AG09319 (cell line): ENCODE measurements at regions not wholly inside any gene's neighbourhood (a gene's known extent, or its start where the extent isn't known, plus 50 kb on each side); places are given as distances from the start of the nearest gene placed in this dataset.

Experiments used
- DNase-seq: peaks from one replicate; pipeline ENCODE4 v3.0.0-alpha.2; 2010; ENCODE audit warnings: low read depth; ENCODE audit errors: extremely low read depth
- CTCF ChIP-seq: IDR thresholded peaks from 2 replicates; pipeline ENCODE4 v1.5.1; 2011; ENCODE audit warnings: low read depth, mild to moderate bottlenecking, inconsistent platforms, low read length, moderate library complexity

- no peak for DNase-seq
- TF ChIP-seq CTCF, result no peak
These were observed 113.8 kb upstream of the PUM3 start for GRCh38 chr9:2957656-2958200.

GRCh38 chr9:2955575-2955974 is 111.7 kb upstream of the PUM3 start:
- no peak for DNase-seq
- TF ChIP-seq CTCF, result no peak

DNA sequence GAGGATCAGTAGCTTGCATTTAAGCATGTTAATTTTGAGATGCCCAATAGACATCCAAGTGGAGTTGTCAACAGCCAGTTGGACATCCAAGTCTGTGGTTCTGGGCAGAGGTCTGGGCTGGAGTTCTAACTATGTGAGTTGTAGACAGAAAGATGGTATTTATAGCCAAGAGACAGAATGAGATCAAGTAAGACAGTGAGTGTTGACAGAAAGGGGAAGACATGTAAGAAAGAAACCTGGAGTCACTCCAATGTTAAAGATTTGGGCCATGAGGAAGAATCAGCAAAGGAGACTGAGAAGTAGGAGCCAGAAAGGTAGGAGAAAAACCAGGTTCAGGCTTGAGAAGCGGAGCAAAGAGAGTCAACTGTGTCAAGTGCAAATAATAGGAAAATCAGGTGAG is 95.5 kb upstream of the PUM3 start:
- DNase-seq, result no peak
- no peak for TF ChIP-seq CTCF

- no peak for DNase-seq
- no peak for TF ChIP-seq CTCF
These were observed 92.3 kb upstream of the PUM3 start for GRCh38 chr9:2936221-2936620.

GRCh38 chr9:2934883-2935282 is 91.0 kb upstream of the PUM3 start:
- no peak for TF ChIP-seq CTCF
- no peak for DNase-seq

DNA sequence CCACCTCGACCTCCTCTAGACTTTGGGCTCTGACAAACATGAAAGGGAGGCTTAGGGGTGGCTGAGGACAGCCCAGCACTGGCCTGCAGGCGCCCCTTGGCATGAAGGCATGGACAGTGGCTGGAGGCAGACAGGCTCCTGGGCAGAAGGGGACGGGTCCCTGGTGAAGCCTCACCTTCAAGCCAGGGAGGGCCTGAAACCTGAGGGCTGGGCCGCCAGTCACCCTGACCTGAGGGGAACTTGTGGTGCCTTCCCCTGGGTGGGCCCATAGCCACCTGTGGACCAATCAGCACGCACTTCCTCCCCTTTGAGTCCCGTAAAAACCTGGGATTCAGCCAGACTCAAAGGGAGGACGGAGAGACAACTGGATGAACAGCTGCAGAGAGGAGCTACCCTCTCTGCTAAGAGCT is 90.4 kb upstream of the PUM3 start:
- no peak for TF ChIP-seq CTCF
- no peak for DNase-seq

DNA sequence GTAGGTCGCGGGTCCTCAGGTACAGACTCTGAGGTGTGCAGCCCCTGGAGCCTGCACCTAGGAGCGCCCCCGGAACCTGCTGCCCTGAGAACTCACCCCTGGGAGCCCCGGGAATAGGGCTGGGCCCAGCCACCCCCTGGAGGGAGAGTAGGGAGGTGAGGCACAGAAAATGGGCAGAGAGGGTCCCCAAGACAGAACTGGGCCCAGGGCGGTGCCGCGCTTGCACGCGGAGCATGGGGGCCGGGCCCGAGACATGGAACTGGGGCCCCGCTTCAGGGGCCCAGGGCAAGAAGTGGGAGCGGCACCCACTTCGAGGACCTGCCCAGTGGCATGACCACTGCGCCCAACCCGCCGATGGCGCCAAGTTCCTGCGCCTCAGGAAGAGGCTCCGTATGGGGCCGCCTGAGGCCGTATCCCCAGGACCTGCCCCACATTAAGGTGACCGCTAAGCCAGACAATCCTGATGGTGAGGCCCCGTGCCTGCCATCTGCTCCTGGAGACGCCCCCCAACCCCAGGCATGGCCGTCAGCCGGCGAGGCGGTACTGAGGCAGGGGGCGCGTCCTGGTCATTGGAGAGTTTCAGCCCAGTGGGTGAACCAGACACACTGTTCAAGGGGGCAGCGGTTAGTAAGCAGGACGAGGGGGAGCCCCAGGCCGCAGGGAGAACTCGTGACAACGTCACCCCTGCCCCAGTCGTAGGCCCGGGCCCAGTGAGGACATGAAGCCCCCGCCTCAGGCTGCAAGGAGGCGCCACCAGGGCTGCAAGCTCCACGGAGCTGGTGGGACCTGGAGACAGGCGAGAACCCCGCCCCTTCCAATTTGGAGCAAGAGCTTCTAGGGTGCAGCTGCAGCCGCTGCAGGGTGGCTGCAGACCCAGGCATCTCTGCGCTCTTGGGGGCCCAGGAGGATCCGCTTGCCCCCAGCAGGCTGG is 89.5 kb upstream of the PUM3 start:
- DNase-seq, result no peak
- TF ChIP-seq CTCF, result no peak
